ENCODE measurements at regions not wholly inside any gene's neighbourhood (a gene's known extent, or its start where the extent isn't known, plus 50 kb on each side); places are given as distances from the start of the nearest gene placed in this dataset.

- DNase-seq (ENCODE audit: low read depth in 4 of 4, low spot score in 3 of 4) = no peak
Measured at GRCh38 chr18:34077599-34077998, 147.1 kb downstream of the NOL4 start.

- DNase-seq (ENCODE audit: low read depth in 4 of 4, low spot score in 3 of 4) = no peak
Measured at GRCh38 chr18:34075963-34076860, 148.5 kb downstream of the NOL4 start.

- no peak for DNase-seq (ENCODE audit: low read depth in 4 of 4, low spot score in 3 of 4)
Measured at GRCh38 chr18:34061226-34061625, 163.5 kb downstream of the NOL4 start.

GRCh38 chr18:34055227-34055626 is 169.5 kb downstream of the NOL4 start:
- DNase-seq (ENCODE audit: low read depth in 4 of 4, low spot score in 3 of 4) = no peak

- no peak for DNase-seq (ENCODE audit: low read depth in 4 of 4, low spot score in 3 of 4)
Measured at GRCh38 chr18:34050661-34051060, 174.1 kb downstream of the NOL4 start.

- no peak for DNase-seq (ENCODE audit: low read depth in 4 of 4, low spot score in 3 of 4)
Measured at GRCh38 chr18:34049511-34049910, 175.2 kb downstream of the NOL4 start.

- DNase-seq (ENCODE audit: low read depth in 4 of 4, low spot score in 3 of 4) = no peak
Measured at GRCh38 chr18:34048423-34048822, 176.3 kb downstream of the NOL4 start.

GRCh38 chr18:34042423-34043146 is 182.1 kb downstream of the NOL4 start:
- DNase-seq (ENCODE audit: low read depth in 4 of 4, low spot score in 3 of 4) = no peak

GRCh38 chr18:34039611-34040010 is 185.1 kb downstream of the NOL4 start:
- no peak for DNase-seq (ENCODE audit: low read depth in 4 of 4, low spot score in 3 of 4)

GRCh38 chr18:34039201-34039600 is 185.5 kb downstream of the NOL4 start:
- no peak for DNase-seq (ENCODE audit: low read depth in 4 of 4, low spot score in 3 of 4)

- DNase-seq (ENCODE audit: low read depth in 4 of 4, low spot score in 3 of 4) = no peak
Measured at GRCh38 chr18:34038086-34038485, 186.6 kb downstream of the NOL4 start.

- no peak for DNase-seq (ENCODE audit: low read depth in 4 of 4, low spot score in 3 of 4)
Measured at GRCh38 chr18:34033968-34034367, 190.7 kb downstream of the NOL4 start.

GRCh38 chr18:34031810-34032209 is 192.9 kb downstream of the NOL4 start:
- no peak for DNase-seq (ENCODE audit: low read depth in 4 of 4, low spot score in 3 of 4)

- no peak for DNase-seq (ENCODE audit: low read depth in 4 of 4, low spot score in 3 of 4)
Measured at GRCh38 chr18:34028324-34028723, 196.4 kb downstream of the NOL4 start.

GRCh38 chr18:34025191-34025801 is 199.4 kb downstream of the NOL4 start:
- no peak for DNase-seq (ENCODE audit: low read depth in 4 of 4, low spot score in 3 of 4)

GRCh38 chr18:34023471-34023870 is 201.2 kb downstream of the NOL4 start:
- no peak for DNase-seq (ENCODE audit: low read depth in 4 of 4, low spot score in 3 of 4)

- no peak for DNase-seq (ENCODE audit: low read depth in 4 of 4, low spot score in 3 of 4)
Measured at GRCh38 chr18:34018336-34018735, 206.4 kb downstream of the NOL4 start.

- DNase-seq (ENCODE audit: low read depth in 4 of 4, low spot score in 3 of 4) = no peak
Measured at GRCh38 chr18:34003687-34004086, 221.0 kb downstream of the NOL4 start.

- no peak for DNase-seq (ENCODE audit: low read depth in 4 of 4, low spot score in 3 of 4)
Measured at GRCh38 chr18:34002130-34002529, 222.6 kb downstream of the NOL4 start.

- DNase-seq (ENCODE audit: low read depth in 4 of 4, low spot score in 3 of 4) = no peak
Measured at GRCh38 chr18:34001376-34001775, 223.3 kb downstream of the NOL4 start.

GRCh38 chr18:33987206-33987605 is 237.5 kb downstream of the NOL4 start:
- no peak for DNase-seq (ENCODE audit: low read depth in 4 of 4, low spot score in 3 of 4)

GRCh38 chr18:33983126-33983525 is 241.6 kb downstream of the NOL4 start:
- DNase-seq (ENCODE audit: low read depth in 4 of 4, low spot score in 3 of 4) = no peak
